A549 (cell line): ENCODE measurements at regions not wholly inside any gene's neighbourhood (a gene's known extent, or its start where the extent isn't known, plus 50 kb on each side); places are given as distances from the start of the nearest gene placed in this dataset.

Experiments
- BHLHE40 ChIP-seq: IDR thresholded peaks from 2 replicates; pipeline ENCODE4 v1.6.1; 2012; ENCODE audit warnings: low read depth, low read length, inconsistent platforms
- CHD2 ChIP-seq: fragments of 150-350 bp; IDR thresholded peaks from 2 replicates; pipeline ENCODE4 v1.6.1; 2014; ENCODE audit warnings: low read length; ENCODE audit not compliant: partially characterized antibody
- EP300 ChIP-seq, 2 experiments: fragments of >200 bp; sonication (Bioruptor Twin); formaldehyde crosslinking; IDR thresholded peaks; 2 replicates in 1 of 2; 3 replicates in 1 of 2; pipeline ENCODE4 v1.6.1; 2016 to 2017
- FOXS1 ChIP-seq: fragments of 250-450 bp; sonication (Bioruptor Pico); IDR thresholded peaks from 2 replicates; pipeline ENCODE4 v1.5.0; 2020; ENCODE audit warnings: mild to moderate bottlenecking, moderate library complexity
- JUN ChIP-seq, 2 experiments: fragments of >200 bp; sonication (Bioruptor Twin); formaldehyde crosslinking; IDR thresholded peaks; 2 replicates in 1 of 2; 3 replicates in 1 of 2; pipeline ENCODE4 v1.6.1; 2016 to 2017
- JUNB ChIP-seq: fragments of >200 bp; sonication (Bioruptor Twin); formaldehyde crosslinking; IDR thresholded peaks from 2 replicates; pipeline ENCODE4 v1.6.1; 2016
- KDM1A ChIP-seq: fragments of 200-600 bp; sonication (generic); IDR thresholded peaks from 2 replicates; pipeline ENCODE4 v1.6.1; 2016; ENCODE audit warnings: low read depth, mild to moderate bottlenecking
- MAFK ChIP-seq: fragments of 450-650 bp; IDR thresholded peaks from 2 replicates; pipeline ENCODE4 v1.6.1; 2014; ENCODE audit not compliant: partially characterized antibody
- RAD21 ChIP-seq, 2 experiments: fragments of >200 bp in 1 of 2; sonication (Bioruptor Twin) in 1 of 2; formaldehyde crosslinking in 1 of 2; IDR thresholded peaks in 1 of 2; conservative IDR thresholded peaks in 1 of 2; 2 replicates in 1 of 2; 3 replicates in 1 of 2; pipeline ENCODE4 v1.6.1; 2012 to 2018; ENCODE audit warnings: inconsistent platforms in 1 of 2
- TP53 ChIP-seq: fragments of 250-450 bp; sonication (Bioruptor Pico); IDR thresholded peaks from 2 replicates; pipeline ENCODE4 v1.5.0; 2021; ENCODE audit warnings: mild to moderate bottlenecking, moderate library complexity
- TF ChIP-seq, protein P1 (sequence below): fragments of 450-650 bp; IDR thresholded peaks from 2 replicates; pipeline ENCODE4 v1.6.1; 2014; ENCODE audit warnings: antibody characterized with exemption
- TF ChIP-seq, protein P2 (sequence below): fragments of >200 bp; sonication (Bioruptor Twin); formaldehyde crosslinking; IDR thresholded peaks from 3 replicates; pipeline ENCODE4 v1.6.1; 2016
- TF ChIP-seq, protein P3 (sequence below): fragments of >200 bp; sonication (Bioruptor Twin); formaldehyde crosslinking; IDR thresholded peaks from 3 replicates; pipeline ENCODE4 v1.5.1; 2016
- TF ChIP-seq, protein P4 (sequence below): fragments of 200-600 bp; sonication (generic); IDR thresholded peaks from 2 replicates; pipeline ENCODE4 v1.6.1; 2016; ENCODE audit warnings: antibody characterized with exemption, mild to moderate bottlenecking, moderate library complexity

DNA sequence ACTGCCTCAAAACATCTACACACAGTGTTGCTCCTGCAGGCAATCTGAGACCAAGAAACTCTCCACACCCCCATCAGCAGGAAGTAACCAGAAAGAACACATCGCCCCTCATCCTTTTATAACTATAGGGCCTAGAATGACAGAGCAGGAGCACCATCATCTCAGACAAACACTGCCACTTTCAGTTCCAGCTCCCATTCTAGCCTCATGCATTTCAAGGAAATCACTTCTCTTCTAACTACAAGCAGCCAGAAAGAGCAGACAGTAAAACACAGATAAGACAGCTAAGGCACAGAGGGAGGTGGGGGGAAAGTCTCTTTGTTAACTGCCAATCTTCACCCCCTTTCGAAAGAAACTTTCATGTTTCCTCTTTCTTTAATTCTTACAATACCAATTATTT is 102.6 kb upstream of the TENT5D start:
- no peak for TF ChIP-seq JUNB
- TF ChIP-seq, protein P1, sequence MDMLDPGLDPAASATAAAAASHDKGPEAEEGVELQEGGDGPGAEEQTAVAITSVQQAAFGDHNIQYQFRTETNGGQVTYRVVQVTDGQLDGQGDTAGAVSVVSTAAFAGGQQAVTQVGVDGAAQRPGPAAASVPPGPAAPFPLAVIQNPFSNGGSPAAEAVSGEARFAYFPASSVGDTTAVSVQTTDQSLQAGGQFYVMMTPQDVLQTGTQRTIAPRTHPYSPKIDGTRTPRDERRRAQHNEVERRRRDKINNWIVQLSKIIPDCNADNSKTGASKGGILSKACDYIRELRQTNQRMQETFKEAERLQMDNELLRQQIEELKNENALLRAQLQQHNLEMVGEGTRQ, result no peak
- TF ChIP-seq, protein P2, sequence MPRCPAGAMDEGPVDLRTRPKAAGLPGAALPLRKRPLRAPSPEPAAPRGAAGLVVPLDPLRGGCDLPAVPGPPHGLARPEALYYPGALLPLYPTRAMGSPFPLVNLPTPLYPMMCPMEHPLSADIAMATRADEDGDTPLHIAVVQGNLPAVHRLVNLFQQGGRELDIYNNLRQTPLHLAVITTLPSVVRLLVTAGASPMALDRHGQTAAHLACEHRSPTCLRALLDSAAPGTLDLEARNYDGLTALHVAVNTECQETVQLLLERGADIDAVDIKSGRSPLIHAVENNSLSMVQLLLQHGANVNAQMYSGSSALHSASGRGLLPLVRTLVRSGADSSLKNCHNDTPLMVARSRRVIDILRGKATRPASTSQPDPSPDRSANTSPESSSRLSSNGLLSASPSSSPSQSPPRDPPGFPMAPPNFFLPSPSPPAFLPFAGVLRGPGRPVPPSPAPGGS, result no peak
- TF ChIP-seq, protein P3, sequence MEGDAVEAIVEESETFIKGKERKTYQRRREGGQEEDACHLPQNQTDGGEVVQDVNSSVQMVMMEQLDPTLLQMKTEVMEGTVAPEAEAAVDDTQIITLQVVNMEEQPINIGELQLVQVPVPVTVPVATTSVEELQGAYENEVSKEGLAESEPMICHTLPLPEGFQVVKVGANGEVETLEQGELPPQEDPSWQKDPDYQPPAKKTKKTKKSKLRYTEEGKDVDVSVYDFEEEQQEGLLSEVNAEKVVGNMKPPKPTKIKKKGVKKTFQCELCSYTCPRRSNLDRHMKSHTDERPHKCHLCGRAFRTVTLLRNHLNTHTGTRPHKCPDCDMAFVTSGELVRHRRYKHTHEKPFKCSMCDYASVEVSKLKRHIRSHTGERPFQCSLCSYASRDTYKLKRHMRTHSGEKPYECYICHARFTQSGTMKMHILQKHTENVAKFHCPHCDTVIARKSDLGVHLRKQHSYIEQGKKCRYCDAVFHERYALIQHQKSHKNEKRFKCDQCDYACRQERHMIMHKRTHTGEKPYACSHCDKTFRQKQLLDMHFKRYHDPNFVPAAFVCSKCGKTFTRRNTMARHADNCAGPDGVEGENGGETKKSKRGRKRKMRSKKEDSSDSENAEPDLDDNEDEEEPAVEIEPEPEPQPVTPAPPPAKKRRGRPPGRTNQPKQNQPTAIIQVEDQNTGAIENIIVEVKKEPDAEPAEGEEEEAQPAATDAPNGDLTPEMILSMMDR, result no peak
- TF ChIP-seq KDM1A, result no peak
- no peak for TF ChIP-seq EP300 (IDR thresholded peaks at IDR 0.05)
- no peak for TF ChIP-seq JUN (IDR thresholded peaks at IDR 0.05)
- TF ChIP-seq RAD21 (conservative IDR thresholded peaks at IDR 0.05 in 1 of 2, IDR thresholded peaks at IDR 0.05 in 1 of 2), result no peak
- TF ChIP-seq CHD2, result no peak
- TF ChIP-seq, protein P4, sequence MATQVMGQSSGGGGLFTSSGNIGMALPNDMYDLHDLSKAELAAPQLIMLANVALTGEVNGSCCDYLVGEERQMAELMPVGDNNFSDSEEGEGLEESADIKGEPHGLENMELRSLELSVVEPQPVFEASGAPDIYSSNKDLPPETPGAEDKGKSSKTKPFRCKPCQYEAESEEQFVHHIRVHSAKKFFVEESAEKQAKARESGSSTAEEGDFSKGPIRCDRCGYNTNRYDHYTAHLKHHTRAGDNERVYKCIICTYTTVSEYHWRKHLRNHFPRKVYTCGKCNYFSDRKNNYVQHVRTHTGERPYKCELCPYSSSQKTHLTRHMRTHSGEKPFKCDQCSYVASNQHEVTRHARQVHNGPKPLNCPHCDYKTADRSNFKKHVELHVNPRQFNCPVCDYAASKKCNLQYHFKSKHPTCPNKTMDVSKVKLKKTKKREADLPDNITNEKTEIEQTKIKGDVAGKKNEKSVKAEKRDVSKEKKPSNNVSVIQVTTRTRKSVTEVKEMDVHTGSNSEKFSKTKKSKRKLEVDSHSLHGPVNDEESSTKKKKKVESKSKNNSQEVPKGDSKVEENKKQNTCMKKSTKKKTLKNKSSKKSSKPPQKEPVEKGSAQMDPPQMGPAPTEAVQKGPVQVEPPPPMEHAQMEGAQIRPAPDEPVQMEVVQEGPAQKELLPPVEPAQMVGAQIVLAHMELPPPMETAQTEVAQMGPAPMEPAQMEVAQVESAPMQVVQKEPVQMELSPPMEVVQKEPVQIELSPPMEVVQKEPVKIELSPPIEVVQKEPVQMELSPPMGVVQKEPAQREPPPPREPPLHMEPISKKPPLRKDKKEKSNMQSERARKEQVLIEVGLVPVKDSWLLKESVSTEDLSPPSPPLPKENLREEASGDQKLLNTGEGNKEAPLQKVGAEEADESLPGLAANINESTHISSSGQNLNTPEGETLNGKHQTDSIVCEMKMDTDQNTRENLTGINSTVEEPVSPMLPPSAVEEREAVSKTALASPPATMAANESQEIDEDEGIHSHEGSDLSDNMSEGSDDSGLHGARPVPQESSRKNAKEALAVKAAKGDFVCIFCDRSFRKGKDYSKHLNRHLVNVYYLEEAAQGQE, result no peak
- TF ChIP-seq BHLHE40, result no peak
- no peak for TF ChIP-seq TP53 (CRISPR knock-in tag)
- TF ChIP-seq MAFK, result no peak
- TF ChIP-seq FOXS1, result no peak
